SH-SY5Y (cell line): ENCODE measurements at regions not wholly inside any gene's neighbourhood (a gene's known extent, or its start where the extent isn't known, plus 50 kb on each side); places are given as distances from the start of the nearest gene placed in this dataset.

Experiments used
- GATA2 ChIP-seq: IDR thresholded peaks from 2 replicates; pipeline ENCODE4 v1.6.1; 2011; ENCODE audit warnings: mild to moderate bottlenecking, low read depth, low read length
- GATA3 ChIP-seq: IDR thresholded peaks from 2 replicates; pipeline ENCODE4 v1.6.1; 2011; ENCODE audit warnings: low read depth, mild to moderate bottlenecking, low read length, moderate library complexity

GRCh38 chr9:19700699-19701098, 88.1 kb downstream of the SLC24A2 start:
- no peak for TF ChIP-seq GATA3
- TF ChIP-seq GATA2: no peak
